SW480 (cell line): ENCODE measurements at regions not wholly inside any gene's neighbourhood (a gene's known extent, or its start where the extent isn't known, plus 50 kb on each side); places are given as distances from the start of the nearest gene placed in this dataset.
"Not testable (repeated sequence)": the region's sequence is repeated elsewhere in the genome, so short reads cannot be mapped to it uniquely, and the experiment has no call there.

ENCODE experiments used
- DNase-seq: peaks from one replicate; pipeline ENCODE4 v3.0.0-alpha.2; 2016; ENCODE audit warnings: low spot score

GRCh38 chr12:131378176-131378842 lies 332.6 kb upstream of the SFSWAP start:
- no peak for DNase-seq

- DNase-seq: no peak
Observed at GRCh38 chr12:131378861-131379665, 331.8 kb upstream of the SFSWAP start.

- no peak for DNase-seq
Observed at GRCh38 chr12:131379738-131380137, 331.2 kb upstream of the SFSWAP start.

- no peak for DNase-seq
Observed at GRCh38 chr12:131380220-131380964, 330.5 kb upstream of the SFSWAP start.

- no peak for DNase-seq
Observed at GRCh38 chr12:131380965-131381705, 329.8 kb upstream of the SFSWAP start.

GRCh38 chr12:131381716-131382430 lies 329.0 kb upstream of the SFSWAP start:
- DNase-seq: no peak

- DNase-seq: no peak
Observed at GRCh38 chr12:131383291-131383690, 327.6 kb upstream of the SFSWAP start.

- no peak for DNase-seq
Observed at GRCh38 chr12:131383741-131384543, 326.9 kb upstream of the SFSWAP start.

- DNase-seq: no peak
Observed at GRCh38 chr12:131384544-131384855, 326.4 kb upstream of the SFSWAP start.

- DNase-seq: no peak
Observed at GRCh38 chr12:131385313-131386166, 325.4 kb upstream of the SFSWAP start.

GRCh38 chr12:131386167-131386521 lies 324.7 kb upstream of the SFSWAP start:
- no peak for DNase-seq

- no peak for DNase-seq
Observed at GRCh38 chr12:131386781-131387180, 324.1 kb upstream of the SFSWAP start.

GRCh38 chr12:131387281-131388163 lies 323.4 kb upstream of the SFSWAP start:
- no peak for DNase-seq

- DNase-seq: not testable (repeated sequence)
Observed at GRCh38 chr12:131388164-131389053, 322.5 kb upstream of the SFSWAP start.

GRCh38 chr12:131389054-131390013 lies 321.6 kb upstream of the SFSWAP start:
- no peak for DNase-seq
